CD14-positive monocyte (primary cell): ENCODE measurements at regions not wholly inside any gene's neighbourhood (a gene's known extent, or its start where the extent isn't known, plus 50 kb on each side); places are given as distances from the start of the nearest gene placed in this dataset.

Experiments used
- DNase-seq, 3 donors: peaks; one replicate each; pipeline ENCODE4 v3.0.0-alpha.2; 2011 to 2022
- H2AFZ ChIP-seq: 2 replicates; pipeline ENCODE4 v1.6.0; 2012; ENCODE audit warnings: mild to moderate bottlenecking, low read depth, low read length, inconsistent platforms; ENCODE audit not compliant: insufficient read depth, poor library complexity, severe bottlenecking
- H3K27ac ChIP-seq, 2 donors: 1 replicate in 1 of 2; 2 replicates in 1 of 2; pipeline ENCODE4 v1.5.1; 2012 to 2013; ENCODE audit warnings: low read length in 2 of 2, control low read depth in 1 of 2, inconsistent platforms in 1 of 2, low read depth in 1 of 2, mild to moderate bottlenecking in 1 of 2
- H3K27me3 ChIP-seq, 2 donors: one replicate each; pipeline versions ENCODE4 v1.6.0 to v1.6.1; 2011 to 2013; ENCODE audit warnings: low read length in 2 of 2; ENCODE audit not compliant: control insufficient read depth in 2 of 2, insufficient read depth in 2 of 2
- H3K36me3 ChIP-seq, 2 donors: replicated peaks in 1 of 2; 1 replicate in 1 of 2; 2 replicates in 1 of 2; pipeline versions ENCODE4 v1.5.1 to v1.6.1; 2012 to 2013; ENCODE audit warnings: low read length in 2 of 2, control low read depth in 1 of 2, inconsistent platforms in 1 of 2, mild to moderate bottlenecking in 1 of 2; ENCODE audit not compliant: insufficient read depth in 2 of 2, control insufficient read depth in 1 of 2
- H3K4me1 ChIP-seq, 2 donors: 1 replicate in 1 of 2; 2 replicates in 1 of 2; pipeline versions ENCODE4 v1.5.1 to v1.6.1; 2012 to 2013; ENCODE audit warnings: low read length in 2 of 2, control low read depth in 1 of 2, inconsistent platforms in 1 of 2, mild to moderate bottlenecking in 1 of 2, moderate library complexity in 1 of 2; ENCODE audit not compliant: insufficient read depth in 2 of 2, control insufficient read depth in 1 of 2
- H3K4me2 ChIP-seq: replicated peaks from 2 replicates; pipeline ENCODE3; 2012; ENCODE audit warnings: low read length, moderate library complexity, mild to moderate bottlenecking; ENCODE audit not compliant: poor library complexity, severe bottlenecking; ENCODE audit errors: extremely low read depth
- H3K4me3 ChIP-seq, 3 experiments: fragments of 200-600 bp in 1 of 3; sonication (generic) in 1 of 3; replicated peaks in 1 of 3; 1 replicate in 2 of 3; 2 replicates in 1 of 3; pipeline ENCODE4 v1.5.1; 2011 to 2013; ENCODE audit warnings: low read length in 3 of 3, mild to moderate bottlenecking in 3 of 3, control low read depth in 2 of 3, low read depth in 2 of 3, inconsistent platforms in 1 of 3, moderate library complexity in 1 of 3
- H3K79me2 ChIP-seq: 2 replicates; pipeline ENCODE4 v1.6.0; 2012; ENCODE audit warnings: mild to moderate bottlenecking, control low read depth, inconsistent platforms, low read length, moderate library complexity; ENCODE audit not compliant: insufficient read depth
- H3K9ac ChIP-seq: 2 replicates; pipeline ENCODE4 v1.6.0; 2017; ENCODE audit warnings: low read length, mild to moderate bottlenecking; ENCODE audit not compliant: insufficient read depth, poor library complexity, severe bottlenecking
- H3K9me3 ChIP-seq, 2 donors: replicated peaks in 1 of 2; 1 replicate in 1 of 2; 2 replicates in 1 of 2; pipeline versions ENCODE4 v1.5.1 to v1.6.1; 2012 to 2013; ENCODE audit warnings: low read length in 2 of 2, control low read depth in 1 of 2; ENCODE audit not compliant: control insufficient read depth in 1 of 2, insufficient read depth in 1 of 2
- H4K20me1 ChIP-seq: 2 replicates; pipeline ENCODE4 v1.6.0; 2012; ENCODE audit warnings: mild to moderate bottlenecking, low read length, control low read depth, moderate library complexity; ENCODE audit not compliant: insufficient read depth
- H3K27ac Mint-ChIP-seq, 7 donors: one replicate each; pipeline ENCODE4 v1.8.0; 2020; ENCODE audit warnings: mild to moderate bottlenecking in 7 of 7, mixed read lengths in 7 of 7, moderate library complexity in 6 of 7, inconsistent platforms in 2 of 7
- H3K27me3 Mint-ChIP-seq, 3 donors: one replicate each; pipeline ENCODE4 v1.8.0; 2021 to 2022; ENCODE audit warnings: low read depth in 3 of 3, mild to moderate bottlenecking in 3 of 3, mixed read lengths in 3 of 3, moderate library complexity in 3 of 3, inconsistent platforms in 1 of 3
- H3K36me3 Mint-ChIP-seq, 2 donors: one replicate each; pipeline ENCODE4 v1.8.0; 2020; ENCODE audit warnings: mixed read lengths in 2 of 2, inconsistent platforms in 1 of 2, mild to moderate bottlenecking in 1 of 2
- H3K4me1 Mint-ChIP-seq: one replicate; pipeline ENCODE4 v1.8.0; 2020; ENCODE audit warnings: mild to moderate bottlenecking, mixed read lengths
- H3K4me3 Mint-ChIP-seq, 2 donors: one replicate each; pipeline ENCODE4 v1.8.0; 2020; ENCODE audit warnings: mild to moderate bottlenecking in 2 of 2, mixed read lengths in 2 of 2, moderate library complexity in 1 of 2
- H3K9me3 Mint-ChIP-seq, 7 donors: one replicate each; pipeline ENCODE4 v1.8.0; 2020 to 2022; ENCODE audit warnings: mixed read lengths in 7 of 7, mild to moderate bottlenecking in 6 of 7, moderate library complexity in 6 of 7, inconsistent platforms in 2 of 7
- CTCF ChIP-seq: fragments of 200-600 bp; IDR thresholded peaks from one replicate; pipeline ENCODE4 v1.8.0; 2022; ENCODE audit warnings: antibody characterized with exemption, mild to moderate bottlenecking
- WGBS: methylation state at CpG from one replicate; pipeline ENCODE4 v1.1.5; 2013; ENCODE audit warnings: missing lambda C conversion rate; ENCODE audit not compliant: insufficient coverage; 5-methylcytosine and 5-hydroxymethylcytosine counted together
- intact Hi-C, 2 donors: fragments of 100-400 bp; cut with micrococcal nuclease; formaldehyde crosslinking; loops; one replicate each; pipeline versions ENCODE4 v1.15.0 to v1.15.1; 2023

- no peak overlapping the region for H3K27ac Mint-ChIP-seq
- Histone ChIP-seq H3K9me3 (no peaks in the 10 kb centered on the region), H3K36me3 (no peaks in the 10 kb centered on the region), H3K4me3 (no peak overlapping the region), H3K27me3 (no peaks in the 10 kb centered on the region), H4K20me1 (no peaks in the 10 kb centered on the region), H3K4me2 (no peak overlapping the region), H2AFZ (no peak overlapping the region), H3K79me2 (no peaks in the 10 kb centered on the region), H3K27ac (no peak overlapping the region), H3K9ac (no peak overlapping the region), H3K4me1 (no peaks in the 10 kb centered on the region)
- H3K9me3 Mint-ChIP-seq: peaks cover 0 to 7% (median 0%) of the 10 kb centered on the region in 7 donors
- H3K4me1 Mint-ChIP-seq: no peaks in the 10 kb centered on the region
- peaks cover 2 to 5% (median 5%) of the 10 kb centered on the region in 3 donors for H3K27me3 Mint-ChIP-seq
- no peak overlapping the region for H3K4me3 Mint-ChIP-seq
- intact Hi-C loops: no loop called here
- TF ChIP-seq CTCF: no peak
- DNase-seq: no peak
- 86% methylated on average over 4 of the region's 9 CpGs for WGBS
- H3K36me3 Mint-ChIP-seq: no peaks in the 10 kb centered on the region
These were observed 433.1 kb upstream of the C2CD4B start for GRCh38 chr15:62598217-62598616.

- Mint-ChIP-seq H3K27me3 (peaks cover 2 to 5% (median 4%) of the 10 kb centered on the region in 3 donors), H3K27ac (no peak overlapping the region), H3K36me3 (no peaks in the 10 kb centered on the region), H3K9me3 (peaks cover 0 to 7% (median 0%) of the 10 kb centered on the region in 7 donors), H3K4me1 (no peaks in the 10 kb centered on the region), H3K4me3 (no peak overlapping the region)
- Histone ChIP-seq H3K4me1 (no peaks in the 10 kb centered on the region), H3K9me3 (no peaks in the 10 kb centered on the region), H3K79me2 (no peaks in the 10 kb centered on the region), H3K36me3 (no peaks in the 10 kb centered on the region), H2AFZ (no peak overlapping the region), H3K4me2 (no peak overlapping the region), H4K20me1 (no peaks in the 10 kb centered on the region), H3K27ac (no peak overlapping the region), H3K4me3 (no peak overlapping the region), H3K9ac (no peak overlapping the region), H3K27me3 (no peaks in the 10 kb centered on the region)
- 78% methylated on average over 9 of the region's 13 CpGs for WGBS
- TF ChIP-seq CTCF: no peak
- intact Hi-C loops: no loop called here
- DNase-seq: no peak
These were observed 435.0 kb upstream of the C2CD4B start for GRCh38 chr15:62599791-62600777.
